HepG2 (cell line): ENCODE measurements at regions not wholly inside any gene's neighbourhood (a gene's known extent, or its start where the extent isn't known, plus 50 kb on each side); places are given as distances from the start of the nearest gene placed in this dataset.

ENCODE experiments used
- ATAC-seq: fragments of 200-7000 bp; cut with Tn5 transposase; 3 replicates; pipeline ENCODE4 v1.9.1; 2020; ENCODE audit warnings: mild to moderate bottlenecking, moderate library complexity
- BruUV-seq: library from RNA; stranded (reverse); fragments of 400-500 nt; replicated peaks from 2 replicates; lab custom pipeline; 2021; lab: Mats Ljungman, UMichigan
- CTCF ChIA-PET: fragments of 300-600 bp; formaldehyde crosslinking; extraction: SDS; loops from one replicate; lab custom pipeline; 2021; ENCODE audit warnings: low total read pairs, inconsistent platforms, low intra/inter-chr PET ratio; lab: Yijun Ruan, JAX
- POLR2A ChIA-PET: fragments of 350-600 bp; sonication (Branson Sonifier 250); formaldehyde crosslinking; loops from one replicate; lab custom pipeline; 2020; ENCODE audit warnings: antibody characterized with exemption, inconsistent platforms; lab: Yijun Ruan, JAX
- DNase-seq: peaks from one replicate; pipeline ENCODE4 v3.0.0-alpha.2; 2015; ENCODE audit warnings: low spot score
- FAIRE-seq: peaks from 3 replicates; lab custom pipeline; 2011; peaks lifted over from hg19 to GRCh38; lab: Jason Lieb, UNC
- H2AFZ ChIP-seq: one replicate; pipeline ENCODE4 v1.6.1; 2011; ENCODE audit warnings: low read length, inconsistent platforms
- H3K27ac ChIP-seq: fragments of 300-600 bp; 3 replicates; pipeline ENCODE4 v1.8.0; 2011; ENCODE audit warnings: mixed run types, mild to moderate bottlenecking, mixed read lengths, low read length, inconsistent platforms; ENCODE audit not compliant: insufficient read depth; ENCODE audit errors: extremely low read length
- H3K27me3 ChIP-seq, 2 experiments: fragments of 200-600 bp in 1 of 2; 2 replicates in 1 of 2; 3 replicates in 1 of 2; pipeline versions ENCODE4 v1.6.0 to v1.8.0; 2011; ENCODE audit warnings: low read length in 2 of 2, mild to moderate bottlenecking in 2 of 2, moderate library complexity in 2 of 2, inconsistent platforms in 1 of 2; ENCODE audit not compliant: insufficient read depth in 2 of 2, control insufficient read depth in 1 of 2
- H3K36me3 ChIP-seq, 2 experiments: fragments of 200-600 bp in 1 of 2; replicated peaks in 1 of 2; 2 replicates in 1 of 2; 3 replicates in 1 of 2; pipeline versions ENCODE4 v1.5.1 to v1.8.0; 2011; ENCODE audit warnings: low read length in 2 of 2, inconsistent platforms in 1 of 2; ENCODE audit not compliant: insufficient read depth in 2 of 2, control insufficient read depth in 1 of 2
- H3K4me1 ChIP-seq: 2 replicates; pipeline ENCODE4 v1.5.1; 2012; ENCODE audit warnings: low read length, inconsistent platforms; ENCODE audit not compliant: insufficient read depth
- H3K4me2 ChIP-seq: 2 replicates; pipeline ENCODE4 v1.6.0; 2011; ENCODE audit warnings: low read depth, low read length, inconsistent platforms
- H3K4me3 ChIP-seq, 3 experiments: fragments of 200-600 bp in 1 of 3; sonication (generic), shearing (Covaris generic) in 1 of 3; replicated peaks in 1 of 3; 2 replicates each; pipeline ENCODE4 v1.5.1; 2011 to 2016; ENCODE audit warnings: low read length in 3 of 3, inconsistent platforms in 2 of 3, low read depth in 2 of 3, mild to moderate bottlenecking in 2 of 3, control low read depth in 1 of 3, mixed read lengths in 1 of 3; ENCODE audit not compliant: insufficient read depth in 1 of 3
- H3K79me2 ChIP-seq: one replicate; pipeline ENCODE4 v1.6.1; 2011; ENCODE audit warnings: low read length, inconsistent platforms; ENCODE audit not compliant: insufficient read depth
- H3K9ac ChIP-seq: 2 replicates; pipeline ENCODE4 v1.6.0; 2011; ENCODE audit warnings: mild to moderate bottlenecking, low read depth, low read length, inconsistent platforms; ENCODE audit not compliant: insufficient read depth
- H3K9me3 ChIP-seq: 2 replicates; pipeline ENCODE4 v1.5.1; 2012; ENCODE audit warnings: mild to moderate bottlenecking, low read length
- H4K20me1 ChIP-seq: 2 replicates; pipeline ENCODE4 v1.6.0; 2011; ENCODE audit warnings: inconsistent platforms, mild to moderate bottlenecking, low read length, moderate library complexity; ENCODE audit not compliant: insufficient read depth
- ARID5B ChIP-seq: IDR thresholded peaks from 2 replicates; pipeline ENCODE4 v1.4.0; 2020; ENCODE audit warnings: mild to moderate bottlenecking, missing genetic modification reagents
- ASH2L ChIP-seq: fragments of 300-600, 200-600 bp; sonication (generic); IDR thresholded peaks from 2 replicates; pipeline ENCODE4 v1.7.0; 2017; ENCODE audit warnings: low read depth, mild to moderate bottlenecking, moderate library complexity, mixed read lengths, low read length; ENCODE audit not compliant: insufficient read length
- BCL6 ChIP-seq: IDR thresholded peaks from 2 replicates; pipeline ENCODE4 v1.6.1; 2016; ENCODE audit warnings: missing genetic modification reagents, missing compliant biosample characterization
- DZIP1 ChIP-seq: sonication (generic); formaldehyde crosslinking; IDR thresholded peaks from 2 replicates; pipeline ENCODE4 v1.5.0; 2020; ENCODE audit warnings: mild to moderate bottlenecking, missing genetic modification reagents
- GLMP ChIP-seq: sonication (generic); formaldehyde crosslinking; IDR thresholded peaks from 2 replicates; pipeline ENCODE4 v1.9.0; 2021; ENCODE audit warnings: missing genetic modification reagents, mild to moderate bottlenecking, borderline replicate concordance
- PTBP1 ChIP-seq: fragments of 200-400 bp; formaldehyde crosslinking; IDR thresholded peaks from 2 replicates; pipeline ENCODE4 v1.6.1; 2018; ENCODE audit warnings: low read length, low read depth; ENCODE audit not compliant: poor library complexity, severe bottlenecking
- RORA ChIP-seq: sonication (generic); formaldehyde crosslinking; IDR thresholded peaks from 2 replicates; pipeline ENCODE4 v1.5.0; 2020; ENCODE audit warnings: mild to moderate bottlenecking, missing genetic modification reagents, moderate library complexity
- SIX1 ChIP-seq: sonication (generic); formaldehyde crosslinking; IDR thresholded peaks from 2 replicates; pipeline ENCODE4 v1.4.0; 2020; ENCODE audit warnings: missing genetic modification reagents, borderline replicate concordance
- SNAPC2 ChIP-seq: sonication (generic); formaldehyde crosslinking; IDR thresholded peaks from 2 replicates; pipeline ENCODE4 v1.8.1; 2022; ENCODE audit warnings: mild to moderate bottlenecking, missing genetic modification reagents
- STAT5B ChIP-seq: sonication (generic); formaldehyde crosslinking; IDR thresholded peaks from 2 replicates; pipeline ENCODE4 v1.4.0; 2020; ENCODE audit warnings: missing genetic modification reagents
- TCF12 ChIP-seq, 2 experiments: fragments of 450-650 bp in 1 of 2; sonication (generic) in 1 of 2; formaldehyde crosslinking in 1 of 2; IDR thresholded peaks; 2 replicates each; pipeline versions ENCODE4 v1.6.1 to v1.8.0; 2017 to 2022; ENCODE audit warnings: antibody characterized with exemption in 1 of 2, mild to moderate bottlenecking in 1 of 2, missing genetic modification reagents in 1 of 2, moderate library complexity in 1 of 2
- UBTF ChIP-seq: sonication (generic); formaldehyde crosslinking; IDR thresholded peaks from 2 replicates; pipeline ENCODE4 v1.4.0; 2020; ENCODE audit warnings: mild to moderate bottlenecking, missing genetic modification reagents
- ZNF138 ChIP-seq: sonication (generic); formaldehyde crosslinking; IDR thresholded peaks from 2 replicates; pipeline ENCODE4 v1.5.0; 2020; ENCODE audit warnings: mild to moderate bottlenecking, low read depth, missing genetic modification reagents
- ZNF367 ChIP-seq: sonication (generic); formaldehyde crosslinking; IDR thresholded peaks from 2 replicates; pipeline ENCODE4 v1.4.0; 2020; ENCODE audit warnings: missing genetic modification reagents, borderline replicate concordance
- ZNF576 ChIP-seq: sonication (generic); formaldehyde crosslinking; IDR thresholded peaks from 2 replicates; pipeline ENCODE4 v1.4.0; 2020; ENCODE audit warnings: mild to moderate bottlenecking, missing genetic modification reagents
- WGBS: methylation state at CpG from one replicate; pipeline ENCODE4 v1.1.6; 2017; ENCODE audit warnings: low lambda C conversion rate; 5-methylcytosine and 5-hydroxymethylcytosine counted together
- in situ Hi-C: cut with HindIII; loops from 2 replicates; pipeline ENCODE4 v1.10.0; 2017; ENCODE audit warnings: low pct_unique_long_range_greater_than_20kb; ENCODE audit not compliant: extremely low pct_ligation_motif_present
- intact Hi-C: fragments of 100-400 bp; cut with micrococcal nuclease; formaldehyde crosslinking; loops from one replicate; pipeline ENCODE4 v1.10.0; 2022; ENCODE audit not compliant: unreplicated experiment

GRCh38 chr13:53215563-53215962, 186.9 kb downstream of the OLFM4 start:
- POLR2A ChIA-PET: no interaction called here
- H3K36me3 ChIP-seq: no peaks in the 10 kb centered on the region
- ATAC-seq (no peak), DNase-seq (no peak), FAIRE-seq (no peak)
- no peak overlapping the region for H3K9ac ChIP-seq
- no TSS peak for BruUV-seq
- H3K27ac ChIP-seq: no peak overlapping the region
- H3K27me3 ChIP-seq: no peaks in the 10 kb centered on the region
- no peaks in the 10 kb centered on the region for H3K9me3 ChIP-seq
- H3K4me1 ChIP-seq: no peaks in the 10 kb centered on the region
- H3K4me2 ChIP-seq: no peak overlapping the region
- no peaks in the 10 kb centered on the region for H4K20me1 ChIP-seq
- H3K79me2 ChIP-seq: no peaks in the 10 kb centered on the region
- no peak overlapping the region for H2AFZ ChIP-seq
- intact Hi-C loops: no loop called here
- CTCF ChIA-PET: no interaction called here
- 0% methylated on average over 2 of the region's 2 CpGs for WGBS
- no peak overlapping the region for H3K4me3 ChIP-seq
- in situ Hi-C loops: no loop called here
- TF ChIP-seq ZNF367 (CRISPR knock-in tag): no peak
- no peak for TF ChIP-seq TCF12 (IDR thresholded peaks at IDR 0.05)
- TF ChIP-seq TCF12 (CRISPR knock-in tag; IDR thresholded peaks at IDR 0.05): no peak
- TF ChIP-seq ZNF138 (CRISPR knock-in tag): no peak
- TF ChIP-seq ARID5B: no peak
- TF ChIP-seq ZNF576 (CRISPR knock-in tag): no peak
- no peak for TF ChIP-seq UBTF (CRISPR knock-in tag)
- TF ChIP-seq SNAPC2 (CRISPR knock-in tag): no peak
- TF ChIP-seq DZIP1 (CRISPR knock-in tag): no peak
- no peak for TF ChIP-seq RORA
- TF ChIP-seq SIX1 (CRISPR knock-in tag): no peak
- TF ChIP-seq PTBP1: no peak
- TF ChIP-seq STAT5B: no peak
- TF ChIP-seq ASH2L: no peak
- TF ChIP-seq GLMP (CRISPR knock-in tag): no peak
- TF ChIP-seq BCL6: no peak
